Calu3 (cell line): ENCODE measurements at regions not wholly inside any gene's neighbourhood (a gene's known extent, or its start where the extent isn't known, plus 50 kb on each side); places are given as distances from the start of the nearest gene placed in this dataset.

Experiments
- BruUV-seq: library from RNA; stranded (reverse); fragments of 400-500 nt; replicated peaks from 2 replicates; lab custom pipeline; 2021; lab: Mats Ljungman, UMichigan
- CTCF ChIA-PET: fragments of 300-600 bp; sonication (Branson Sonifier 250); formaldehyde crosslinking; loops from one replicate; lab custom pipeline; 2022; ENCODE audit warnings: antibody characterized with exemption; lab: Charles Lee
- DNase-seq: peaks from one replicate; pipeline ENCODE4 v3.0.0; 2022
- H3K27ac Mint-ChIP-seq: one replicate; pipeline ENCODE4 v1.8.0; 2022; ENCODE audit warnings: mixed read lengths; ENCODE audit not compliant: unreplicated experiment
- H3K27me3 Mint-ChIP-seq: one replicate; pipeline ENCODE4 v1.8.0; 2022; ENCODE audit warnings: mixed read lengths; ENCODE audit not compliant: unreplicated experiment
- H3K36me3 Mint-ChIP-seq: one replicate; pipeline ENCODE4 v1.8.0; 2022; ENCODE audit warnings: mild to moderate bottlenecking, moderate library complexity, mixed read lengths; ENCODE audit not compliant: insufficient read depth, unreplicated experiment
- H3K4me1 Mint-ChIP-seq: one replicate; pipeline ENCODE4 v1.8.0; 2022; ENCODE audit warnings: mild to moderate bottlenecking, low read depth, mixed read lengths; ENCODE audit not compliant: unreplicated experiment
- H3K4me3 Mint-ChIP-seq: one replicate; pipeline ENCODE4 v1.8.0; 2022; ENCODE audit warnings: mild to moderate bottlenecking, low read depth, moderate library complexity, mixed read lengths; ENCODE audit not compliant: unreplicated experiment
- H3K9me3 Mint-ChIP-seq: one replicate; pipeline ENCODE4 v1.8.0; 2022; ENCODE audit warnings: low read depth, mixed read lengths; ENCODE audit not compliant: unreplicated experiment
- intact Hi-C: fragments of 100-400 bp; cut with micrococcal nuclease; formaldehyde crosslinking; loops from one replicate; pipeline ENCODE4 v1.10.0; 2022; ENCODE audit not compliant: unreplicated experiment
- TF ChIP-seq, protein P1 (sequence below): fragments of 200-600 bp; IDR thresholded peaks from one replicate; pipeline ENCODE4 v1.8.0; 2022; ENCODE audit warnings: antibody characterized with exemption; ENCODE audit not compliant: unreplicated experiment

GRCh38 chr21:38984568-38984967, 178.8 kb downstream of the ETS2 start:
- TF ChIP-seq, protein P1, sequence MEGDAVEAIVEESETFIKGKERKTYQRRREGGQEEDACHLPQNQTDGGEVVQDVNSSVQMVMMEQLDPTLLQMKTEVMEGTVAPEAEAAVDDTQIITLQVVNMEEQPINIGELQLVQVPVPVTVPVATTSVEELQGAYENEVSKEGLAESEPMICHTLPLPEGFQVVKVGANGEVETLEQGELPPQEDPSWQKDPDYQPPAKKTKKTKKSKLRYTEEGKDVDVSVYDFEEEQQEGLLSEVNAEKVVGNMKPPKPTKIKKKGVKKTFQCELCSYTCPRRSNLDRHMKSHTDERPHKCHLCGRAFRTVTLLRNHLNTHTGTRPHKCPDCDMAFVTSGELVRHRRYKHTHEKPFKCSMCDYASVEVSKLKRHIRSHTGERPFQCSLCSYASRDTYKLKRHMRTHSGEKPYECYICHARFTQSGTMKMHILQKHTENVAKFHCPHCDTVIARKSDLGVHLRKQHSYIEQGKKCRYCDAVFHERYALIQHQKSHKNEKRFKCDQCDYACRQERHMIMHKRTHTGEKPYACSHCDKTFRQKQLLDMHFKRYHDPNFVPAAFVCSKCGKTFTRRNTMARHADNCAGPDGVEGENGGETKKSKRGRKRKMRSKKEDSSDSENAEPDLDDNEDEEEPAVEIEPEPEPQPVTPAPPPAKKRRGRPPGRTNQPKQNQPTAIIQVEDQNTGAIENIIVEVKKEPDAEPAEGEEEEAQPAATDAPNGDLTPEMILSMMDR: no peak
- no TSS peak for BruUV-seq
- H3K4me1 Mint-ChIP-seq: peaks cover 4% of the 10 kb centered on the region
- H3K9me3 Mint-ChIP-seq: no peaks in the 10 kb centered on the region
- DNase-seq: no peak
- no peaks in the 10 kb centered on the region for H3K36me3 Mint-ChIP-seq
- intact Hi-C loops: no loop called here
- H3K27me3 Mint-ChIP-seq: no peaks in the 10 kb centered on the region
- H3K27ac Mint-ChIP-seq: no peak overlapping the region
- CTCF ChIA-PET: no interaction called here
- H3K4me3 Mint-ChIP-seq: no peak overlapping the region

- no TSS peak for BruUV-seq
- Mint-ChIP-seq H3K4me3 (no peak overlapping the region), H3K27ac (no peak overlapping the region), H3K9me3 (no peaks in the 10 kb centered on the region), H3K36me3 (no peaks in the 10 kb centered on the region), H3K27me3 (no peaks in the 10 kb centered on the region), H3K4me1 (peaks cover 10% of the 10 kb centered on the region)
- TF ChIP-seq, protein P1: no peak
- no peak for DNase-seq
- CTCF ChIA-PET: no interaction called here
- intact Hi-C loops: no loop called here
Measured at GRCh38 chr21:38983560-38983959, 177.8 kb downstream of the ETS2 start.

GRCh38 chr21:38982804-38983203, 177.1 kb downstream of the ETS2 start:
- no peak overlapping the region for H3K27ac Mint-ChIP-seq

GRCh38 chr21:38982096-38982495, 176.4 kb downstream of the ETS2 start:
- TF ChIP-seq, protein P1: no peak
- H3K9me3 Mint-ChIP-seq: no peaks in the 10 kb centered on the region
- no peak overlapping the region for H3K4me3 Mint-ChIP-seq
- H3K27me3 Mint-ChIP-seq: no peaks in the 10 kb centered on the region
- intact Hi-C loops: no loop called here
- H3K36me3 Mint-ChIP-seq: no peaks in the 10 kb centered on the region
- CTCF ChIA-PET: no interaction called here
- DNase-seq: no peak
- no TSS peak for BruUV-seq
- no peak overlapping the region for H3K27ac Mint-ChIP-seq
- H3K4me1 Mint-ChIP-seq: peaks cover 10% of the 10 kb centered on the region

More at GRCh38 chr21:38982804-38983203, 177.1 kb downstream of the ETS2 start:
- no peaks in the 10 kb centered on the region for H3K36me3 Mint-ChIP-seq
- TF ChIP-seq, protein P1: no peak
- H3K4me1 Mint-ChIP-seq: peaks cover 10% of the 10 kb centered on the region
- no TSS peak for BruUV-seq
- no peaks in the 10 kb centered on the region for H3K9me3 Mint-ChIP-seq
- no peak for DNase-seq
- intact Hi-C loops: no loop called here
- CTCF ChIA-PET: no interaction called here
- no peaks in the 10 kb centered on the region for H3K27me3 Mint-ChIP-seq
- no peak overlapping the region for H3K4me3 Mint-ChIP-seq
